Endothelial cell (in vitro differentiated cells): ENCODE measurements at regions not wholly inside any gene's neighbourhood (a gene's known extent, or its start where the extent isn't known, plus 50 kb on each side); places are given as distances from the start of the nearest gene placed in this dataset.
"Not testable (repeated sequence)": the region's sequence is repeated elsewhere in the genome, so short reads cannot be mapped to it uniquely, and the experiment has no call there.

ENCODE experiments used
- DNase-seq: peaks from one replicate; pipeline ENCODE4 v3.0.0; 2021; ENCODE audit warnings: low spot score
- H3K27ac Mint-ChIP-seq: one replicate; pipeline ENCODE4 v1.8.0; 2021; ENCODE audit warnings: mixed read lengths, inconsistent platforms; ENCODE audit not compliant: unreplicated experiment
- H3K27me3 Mint-ChIP-seq: one replicate; pipeline ENCODE4 v1.8.0; 2021; ENCODE audit warnings: mild to moderate bottlenecking, moderate library complexity, mixed read lengths, inconsistent platforms; ENCODE audit not compliant: unreplicated experiment
- H3K36me3 Mint-ChIP-seq: one replicate; pipeline ENCODE4 v1.8.0; 2021; ENCODE audit warnings: mild to moderate bottlenecking, low read depth, mixed read lengths, inconsistent platforms; ENCODE audit not compliant: unreplicated experiment
- H3K4me1 Mint-ChIP-seq: one replicate; pipeline ENCODE4 v1.8.0; 2021; ENCODE audit warnings: mild to moderate bottlenecking, mixed read lengths, inconsistent platforms; ENCODE audit not compliant: unreplicated experiment
- H3K4me3 Mint-ChIP-seq: one replicate; pipeline ENCODE4 v1.8.0; 2021; ENCODE audit warnings: mild to moderate bottlenecking, mixed read lengths, inconsistent platforms; ENCODE audit not compliant: unreplicated experiment
- H3K9me3 Mint-ChIP-seq: one replicate; pipeline ENCODE4 v1.8.0; 2021; ENCODE audit warnings: mixed read lengths, inconsistent platforms; ENCODE audit not compliant: unreplicated experiment
- CTCF ChIP-seq: fragments of 200-600 bp; sonication (generic); IDR thresholded peaks from one replicate; pipeline ENCODE4 v1.5.0; 2021; ENCODE audit warnings: antibody characterized with exemption; ENCODE audit not compliant: unreplicated experiment

DNA sequence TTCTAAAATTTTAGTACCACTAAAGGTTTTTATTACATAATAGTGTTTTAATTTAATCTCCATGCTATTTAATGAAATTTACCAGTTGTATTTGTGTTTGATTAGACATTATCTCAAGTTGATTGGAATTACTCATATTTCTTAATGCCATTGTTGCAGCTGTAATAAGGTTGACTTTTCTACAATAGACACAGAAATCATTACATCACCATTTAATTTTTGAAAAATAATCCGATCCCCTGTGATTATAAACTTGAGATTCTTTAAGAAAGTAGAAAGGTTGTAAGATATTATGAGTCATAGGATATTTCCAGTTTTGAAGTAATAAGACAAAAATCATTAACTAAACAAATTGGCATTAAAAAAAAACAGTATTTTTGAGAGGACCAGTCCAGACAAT, 161.4 kb downstream of the PRL start:
- no peak overlapping the region for H3K27ac Mint-ChIP-seq
- peaks cover 12% of the 10 kb centered on the region for H3K36me3 Mint-ChIP-seq
- DNase-seq: no peak
- H3K4me1 Mint-ChIP-seq: peaks cover 2% of the 10 kb centered on the region
- H3K9me3 Mint-ChIP-seq: no peaks in the 10 kb centered on the region
- H3K27me3 Mint-ChIP-seq: peaks cover 6% of the 10 kb centered on the region
- no peak for TF ChIP-seq CTCF
- H3K4me3 Mint-ChIP-seq: no peak overlapping the region

DNA sequence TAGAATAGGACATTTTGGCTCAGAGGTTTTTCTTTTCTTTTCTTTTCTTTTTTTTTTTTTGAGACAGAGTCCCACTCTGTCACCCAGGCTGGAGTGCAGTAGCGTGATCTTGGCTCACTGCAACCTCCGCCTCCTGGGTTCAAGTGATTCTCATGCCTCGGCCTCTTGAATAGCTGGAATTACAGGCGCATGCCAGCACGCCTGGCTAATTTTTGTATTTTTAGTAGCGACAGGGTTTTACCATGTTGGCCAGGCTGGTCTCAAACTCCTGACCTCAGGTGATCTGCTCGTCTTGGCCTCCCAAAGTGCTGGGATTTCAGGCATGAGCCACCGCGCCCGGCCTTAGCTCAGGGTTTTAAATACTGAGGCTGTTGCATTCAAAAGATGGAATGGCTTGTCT, 156.1 kb downstream of the PRL start:
- Mint-ChIP-seq H3K4me1 (peaks cover 35% of the 10 kb centered on the region), H3K27ac (peak overlapping the region; percentile 41)
- not testable (repeated sequence) for H3K9me3 Mint-ChIP-seq, DNase-seq, H3K4me3 Mint-ChIP-seq, H3K36me3 Mint-ChIP-seq, H3K27me3 Mint-ChIP-seq

- peaks cover 6% of the 10 kb centered on the region for H3K27me3 Mint-ChIP-seq
- peaks cover 40% of the 10 kb centered on the region for H3K4me1 Mint-ChIP-seq
- H3K36me3 Mint-ChIP-seq: peaks cover 3% of the 10 kb centered on the region
- no peak for DNase-seq
- no peaks in the 10 kb centered on the region for H3K9me3 Mint-ChIP-seq
- no peak overlapping the region for H3K4me3 Mint-ChIP-seq
- TF ChIP-seq CTCF: no peak
- H3K27ac Mint-ChIP-seq: peak overlapping the region; percentile 80
Measured at GRCh38 chr6:22141241-22141745, 155.5 kb downstream of the PRL start.

GRCh38 chr6:22142856-22143255, 154.0 kb downstream of the PRL start:
- Mint-ChIP-seq H3K9me3 (no peaks in the 10 kb centered on the region), H3K27ac (peak overlapping the region; percentile 54), H3K4me1 (peaks cover 52% of the 10 kb centered on the region), H3K36me3 (peaks cover 3% of the 10 kb centered on the region), H3K27me3 (peaks cover 6% of the 10 kb centered on the region), H3K4me3 (peak overlapping the region; percentile 35)
- DNase-seq: no peak
- TF ChIP-seq CTCF: no peak

DNA sequence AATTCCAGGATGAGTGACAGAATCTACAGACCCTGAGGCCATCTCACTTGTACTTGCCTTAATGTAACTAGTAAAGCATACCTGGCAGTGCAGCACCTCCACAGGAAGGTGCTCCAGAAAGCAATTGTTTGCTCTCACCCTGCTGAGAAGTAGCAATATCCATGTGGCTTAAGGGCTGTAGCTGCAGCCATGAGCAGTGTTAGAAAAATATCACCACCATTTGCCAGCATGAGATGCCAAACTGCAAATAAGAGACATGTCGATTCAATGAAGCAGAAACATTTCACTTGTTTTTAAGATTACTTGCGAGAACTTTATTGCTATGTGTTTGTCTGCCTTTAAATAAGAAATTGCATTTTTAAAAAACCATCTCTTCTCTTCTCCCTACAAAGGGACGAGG, 151.5 kb downstream of the PRL start:
- no peak overlapping the region for H3K27ac Mint-ChIP-seq
- DNase-seq: no peak
- no peaks in the 10 kb centered on the region for H3K9me3 Mint-ChIP-seq
- peaks cover 3% of the 10 kb centered on the region for H3K36me3 Mint-ChIP-seq
- H3K4me1 Mint-ChIP-seq: peaks cover 65% of the 10 kb centered on the region
- H3K4me3 Mint-ChIP-seq: no peak overlapping the region
- H3K27me3 Mint-ChIP-seq: peaks cover 6% of the 10 kb centered on the region
- no peak for TF ChIP-seq CTCF
